H1 (cell line): ENCODE measurements at regions not wholly inside any gene's neighbourhood (a gene's known extent, or its start where the extent isn't known, plus 50 kb on each side); places are given as distances from the start of the nearest gene placed in this dataset.
"Not testable (repeated sequence)": the region's sequence is repeated elsewhere in the genome, so short reads cannot be mapped to it uniquely, and the experiment has no call there.

Source experiments
- CTCF ChIA-PET: fragments of 300-600 bp; sonication (Branson Sonifier 250); formaldehyde crosslinking; loops from one replicate; lab custom pipeline; 2021; ENCODE audit not compliant: partially characterized antibody; lab: Charles Lee
- POLR2A ChIA-PET: fragments of 300-600 bp; sonication (Branson Sonifier 250); formaldehyde crosslinking; loops from one replicate; lab custom pipeline; 2021; ENCODE audit warnings: inconsistent platforms; ENCODE audit not compliant: partially characterized antibody; lab: Charles Lee
- DNase-seq, 2 experiments: peaks; one replicate each; pipeline versions ENCODE4 v3.0.0 to v3.0.0-alpha.2; 2010 to 2022; ENCODE audit warnings: low spot score in 2 of 2, low read depth in 1 of 2, mixed read lengths in 1 of 2
- FAIRE-seq: peaks from 2 replicates; lab custom pipeline; 2011; peaks lifted over from hg19 to GRCh38; lab: Jason Lieb, UNC
- H2AFZ ChIP-seq: 2 replicates; pipeline ENCODE4 v1.8.1; 2012; ENCODE audit warnings: low read length, inconsistent platforms
- H2AK5ac ChIP-seq: 2 replicates; pipeline ENCODE4 v1.6.1; 2013; ENCODE audit warnings: low read depth, low read length
- H2BK120ac ChIP-seq: replicated peaks from 2 replicates; pipeline ENCODE3; 2013; ENCODE audit warnings: low read depth, low read length, inconsistent platforms
- H2BK12ac ChIP-seq: 2 replicates; pipeline ENCODE4 v1.6.1; 2013; ENCODE audit warnings: low read depth, low read length
- H2BK15ac ChIP-seq: 2 replicates; pipeline ENCODE4 v1.6.1; 2013; ENCODE audit warnings: low read length
- H2BK20ac ChIP-seq: 2 replicates; pipeline ENCODE4 v1.6.1; 2013; ENCODE audit warnings: low read length
- H2BK5ac ChIP-seq: 2 replicates; pipeline ENCODE4 v1.6.1; 2013; ENCODE audit warnings: low read depth, low read length
- H3K14ac ChIP-seq: 2 replicates; pipeline ENCODE4 v1.6.1; 2013; ENCODE audit warnings: inconsistent platforms; ENCODE audit not compliant: insufficient read length
- H3K18ac ChIP-seq: 2 replicates; pipeline ENCODE4 v1.6.1; 2013; ENCODE audit warnings: low read length; ENCODE audit errors: extremely low read depth
- H3K23ac ChIP-seq: 2 replicates; pipeline ENCODE4 v1.6.1; 2013; ENCODE audit warnings: inconsistent platforms; ENCODE audit not compliant: insufficient read length
- H3K23me2 ChIP-seq: 2 replicates; pipeline ENCODE4 v1.6.1; 2013; ENCODE audit warnings: low read depth, low read length
- H3K27ac ChIP-seq: 2 replicates; pipeline ENCODE4 v1.6.1; 2011; ENCODE audit warnings: low read depth, low read length, inconsistent platforms
- H3K27me3 ChIP-seq, 4 experiments: replicated peaks in 1 of 4; 1 replicate in 1 of 4; 2 replicates in 3 of 4; pipeline versions ENCODE4 v1.6.1 to v1.8.1; 2011 to 2013; ENCODE audit warnings: low read length in 3 of 4, mild to moderate bottlenecking in 3 of 4, inconsistent platforms in 2 of 4, mixed read lengths in 2 of 4, moderate library complexity in 1 of 4; ENCODE audit not compliant: control insufficient read depth in 3 of 4, insufficient read depth in 3 of 4; ENCODE audit errors: extremely low read depth in 1 of 4
- H3K36me3 ChIP-seq, 4 experiments: 2 replicates each; pipeline versions ENCODE4 v1.6.1 to v1.8.1; 2011 to 2013; ENCODE audit warnings: mild to moderate bottlenecking in 4 of 4, low read length in 3 of 4, moderate library complexity in 2 of 4, control low read depth in 1 of 4, inconsistent platforms in 1 of 4; ENCODE audit not compliant: insufficient read depth in 4 of 4, control insufficient read depth in 2 of 4
- H3K4ac ChIP-seq: replicated peaks from 2 replicates; pipeline ENCODE3; 2013; ENCODE audit warnings: low read length, low read depth, mixed read lengths, inconsistent platforms; ENCODE audit not compliant: insufficient read length
- H3K4me1 ChIP-seq, 4 experiments: replicated peaks in 1 of 4; 1 replicate in 1 of 4; 2 replicates in 3 of 4; pipeline versions ENCODE4 v1.6.1 to v1.8.1; 2011 to 2013; ENCODE audit warnings: low read length in 3 of 4, inconsistent platforms in 2 of 4, mixed read lengths in 1 of 4; ENCODE audit not compliant: insufficient read depth in 4 of 4, control insufficient read depth in 3 of 4
- H3K4me2 ChIP-seq, 2 experiments: 2 replicates each; pipeline versions ENCODE4 v1.6.1 to v1.8.1; 2011 to 2013; ENCODE audit warnings: low read depth in 2 of 2, low read length in 2 of 2, control low read depth in 1 of 2, inconsistent platforms in 1 of 2, mild to moderate bottlenecking in 1 of 2; ENCODE audit not compliant: insufficient read depth in 1 of 2
- H3K4me3 ChIP-seq, 4 experiments: fragments of 200-600, 300-600 bp in 1 of 4; sonication (generic), shearing (Covaris generic), sonication (Bioruptor Twin) in 1 of 4; 2 replicates each; pipeline versions ENCODE4 v1.5.1 to v1.8.1; 2011 to 2016; ENCODE audit warnings: low read length in 4 of 4, low read depth in 3 of 4, control low read depth in 2 of 4, inconsistent platforms in 2 of 4, mild to moderate bottlenecking in 2 of 4, mixed read lengths in 1 of 4, moderate library complexity in 1 of 4; ENCODE audit not compliant: insufficient read depth in 2 of 4; ENCODE audit errors: extremely low read depth in 1 of 4
- H3K56ac ChIP-seq: replicated peaks from 2 replicates; pipeline ENCODE3; 2013; ENCODE audit warnings: low read depth, mild to moderate bottlenecking, mixed read lengths, low read length, inconsistent platforms; ENCODE audit not compliant: insufficient read length
- H3K79me1 ChIP-seq: 2 replicates; pipeline ENCODE4 v1.6.1; 2013; ENCODE audit warnings: low read depth, low read length, control low read depth
- H3K79me2 ChIP-seq, 2 experiments: 2 replicates each; pipeline versions ENCODE4 v1.6.1 to v1.8.1; 2012 to 2013; ENCODE audit warnings: low read length in 2 of 2, mild to moderate bottlenecking in 2 of 2, inconsistent platforms in 1 of 2; ENCODE audit not compliant: insufficient read depth in 2 of 2, control insufficient read depth in 1 of 2
- H3K9ac ChIP-seq, 4 experiments: replicated peaks in 1 of 4; 1 replicate in 1 of 4; 2 replicates in 3 of 4; pipeline versions ENCODE4 v1.6.1 to v1.8.1; 2011 to 2013; ENCODE audit warnings: low read depth in 3 of 4, low read length in 3 of 4, control low read depth in 2 of 4, mild to moderate bottlenecking in 2 of 4, moderate library complexity in 2 of 4, inconsistent platforms in 1 of 4; ENCODE audit errors: extremely low read depth in 1 of 4
- H3K9me3 ChIP-seq, 2 experiments: 2 replicates each; pipeline versions ENCODE4 v1.6.1 to v1.8.1; 2012 to 2013; ENCODE audit warnings: mild to moderate bottlenecking in 2 of 2, moderate library complexity in 2 of 2, control low read depth in 1 of 2, inconsistent platforms in 1 of 2, low read depth in 1 of 2, low read length in 1 of 2, mixed read lengths in 1 of 2; ENCODE audit not compliant: insufficient read depth in 2 of 2
- H4K20me1 ChIP-seq, 2 experiments: replicated peaks in 1 of 2; 2 replicates each; pipeline versions ENCODE3 to v1.8.1; 2011 to 2013; ENCODE audit warnings: inconsistent platforms in 2 of 2, low read length in 2 of 2, mild to moderate bottlenecking in 1 of 2; ENCODE audit not compliant: insufficient read depth in 2 of 2, control insufficient read depth in 1 of 2
- H4K5ac ChIP-seq: 2 replicates; pipeline ENCODE4 v1.6.1; 2013; ENCODE audit warnings: low read length, low read depth, mixed read lengths, inconsistent platforms; ENCODE audit not compliant: insufficient read length
- H4K8ac ChIP-seq: 2 replicates; pipeline ENCODE4 v1.8.0; 2013; ENCODE audit warnings: mild to moderate bottlenecking, moderate library complexity, low read length, inconsistent platforms; ENCODE audit not compliant: insufficient read depth; ENCODE audit errors: extremely low read depth
- H4K91ac ChIP-seq: replicated peaks from 2 replicates; pipeline ENCODE3; 2013; ENCODE audit warnings: low read length, mixed read lengths, inconsistent platforms; ENCODE audit not compliant: insufficient read length
- BCL11A ChIP-seq, 2 experiments: IDR thresholded peaks; one replicate each; pipeline ENCODE4 v1.6.1; 2011; ENCODE audit warnings: low read depth in 2 of 2, low read length in 2 of 2, mild to moderate bottlenecking in 2 of 2
- POU5F1 ChIP-seq: IDR thresholded peaks from 2 replicates; pipeline ENCODE4 v1.6.1; 2011; ENCODE audit warnings: low read depth, mild to moderate bottlenecking, low read length, moderate library complexity
- RFX5 ChIP-seq: IDR thresholded peaks from 2 replicates; pipeline ENCODE4 v1.6.1; 2011; ENCODE audit warnings: low read depth, low read length, improper control_type of control experiment, borderline replicate concordance
- SIRT6 ChIP-seq: IDR thresholded peaks from one replicate; pipeline ENCODE4 v1.7.1; 2012; ENCODE audit warnings: low read length, inconsistent platforms
- WGBS, 2 experiments: shearing (Covaris generic) in 1 of 2; methylation state at CpG; one replicate each; pipeline versions ENCODE4 v1.1.6 to v1.1.7; 2013 to 2015; ENCODE audit warnings: low lambda C conversion rate in 2 of 2, mixed read lengths in 2 of 2, inconsistent platforms in 1 of 2, low coverage in 1 of 2, missing lambda C conversion rate in 1 of 2; ENCODE audit not compliant: insufficient replicate concordance in 2 of 2, insufficient coverage in 1 of 2, insufficient read length in 1 of 2; ENCODE audit errors: extremely low coverage in 1 of 2, missing lambda C conversion rate in 1 of 2; 5-methylcytosine and 5-hydroxymethylcytosine counted together

- no peak for TF ChIP-seq BCL11A (IDR thresholded peaks at IDR 0.05; ENCODE audit: low read depth in 2 of 2, low read length in 2 of 2)
- TF ChIP-seq SIRT6: no peak
- TF ChIP-seq POU5F1: no peak
- no peak for TF ChIP-seq RFX5
- TF ChIP-seq, all 59 proteins: peak for 2
Measured at GRCh38 chr4:83905952-83906351, 370.0 kb downstream of the GPAT3 start (continued).

DNA sequence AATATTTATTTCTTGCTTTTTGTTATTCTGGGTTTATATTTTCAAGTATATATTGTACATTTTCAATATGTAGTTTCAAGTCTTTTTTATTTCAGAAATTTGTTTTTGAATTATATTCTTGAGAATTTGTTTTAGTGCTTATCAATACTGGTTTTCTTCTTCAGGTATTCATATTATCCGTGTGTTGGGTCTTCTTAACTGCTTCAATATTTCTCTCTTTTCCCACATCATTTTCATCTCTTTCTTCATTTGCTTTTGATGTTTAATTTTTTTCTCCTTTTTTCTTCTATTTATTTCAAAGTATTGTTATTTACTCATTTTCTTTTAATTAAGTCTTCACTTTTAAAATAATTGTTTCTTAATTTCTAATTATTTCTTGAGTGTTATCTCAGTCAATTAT lies 367.8 kb downstream of the GPAT3 start:
- H3K4me3 ChIP-seq, H4K8ac ChIP-seq, H3K4me2 ChIP-seq, H2BK15ac ChIP-seq, H3K4me1 ChIP-seq, H4K91ac ChIP-seq, CTCF ChIA-PET, H3K27ac ChIP-seq, H4K5ac ChIP-seq, DNase-seq, H3K9me3 ChIP-seq, H3K79me1 ChIP-seq, H3K36me3 ChIP-seq, H3K23me2 ChIP-seq, H2BK5ac ChIP-seq, H3K23ac ChIP-seq, H3K14ac ChIP-seq, H2AFZ ChIP-seq, H2BK12ac ChIP-seq, H2BK120ac ChIP-seq, H2BK20ac ChIP-seq, H3K18ac ChIP-seq, H4K20me1 ChIP-seq, H3K56ac ChIP-seq, H3K4ac ChIP-seq, H3K9ac ChIP-seq, H3K27me3 ChIP-seq, POLR2A ChIA-PET, H2AK5ac ChIP-seq, H3K79me2 ChIP-seq: not testable (repeated sequence)
- FAIRE-seq: peak; percentile 19
- WGBS, 2 experiments: 0% methylated on average over 1 of the region's 1 CpG; no CpG with 5 or more reads in 1 of the 2 experiments
